ENCODE measurements at regions not wholly inside any gene's neighbourhood (a gene's known extent, or its start where the extent isn't known, plus 50 kb on each side); places are given as distances from the start of the nearest gene placed in this dataset.

DNA sequence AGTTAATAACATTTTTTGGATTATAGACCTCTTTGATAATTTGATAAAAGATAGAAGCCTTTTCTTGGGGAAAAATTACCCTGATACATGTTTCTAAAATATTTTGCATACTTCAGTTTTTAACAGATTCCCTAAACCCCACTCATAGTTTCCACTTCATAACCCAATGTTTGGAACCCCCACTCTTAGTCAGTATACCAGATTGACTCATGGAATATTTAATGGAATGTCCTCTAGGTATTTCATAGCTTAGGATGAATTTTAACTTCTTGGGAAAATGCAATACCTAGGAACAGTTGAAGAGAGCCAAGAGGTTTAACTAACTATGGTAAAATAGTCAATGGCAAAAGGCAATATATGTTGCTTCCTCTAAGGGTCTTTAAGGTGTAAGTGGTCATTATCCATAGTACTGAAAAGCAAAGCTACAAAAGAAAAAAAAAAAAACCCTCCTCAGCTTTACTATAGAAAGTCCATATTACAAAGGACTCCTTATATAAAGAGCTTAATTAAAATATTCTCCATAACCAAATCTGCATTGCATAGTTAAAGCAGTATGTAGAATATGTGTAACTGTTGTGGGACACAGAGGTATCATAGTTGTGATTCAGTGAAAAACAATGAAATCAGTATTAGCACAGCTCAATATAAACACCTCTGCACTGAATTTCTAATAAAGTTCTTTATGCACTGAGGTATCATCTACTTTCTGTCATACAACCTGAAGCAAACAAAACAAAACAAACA lies 159.9 kb downstream of the PCDH7 start:
- Histone ChIP-seq H3K27me3 (no peaks in the 10 kb centered on the region), H3K27ac (no peak overlapping the region), H3K4me2 (no peak overlapping the region), H3K9me3 (ENCODE audit: low read depth) (no peaks in the 10 kb centered on the region), H3K36me3 (replicated peaks; ENCODE audit: insufficient read depth, low read depth) (no peaks in the 10 kb centered on the region), H3K4me3 (no peak overlapping the region), H3K79me2 (peaks cover 3% of the 10 kb centered on the region), H4K20me1 (ENCODE audit: insufficient read depth, poor library complexity, severe bottlenecking) (no peaks in the 10 kb centered on the region), H3K9me2 (replicated peaks; ENCODE audit: insufficient read depth) (no peaks in the 10 kb centered on the region), H3K4me1 (ENCODE audit: insufficient read depth) (no peaks in the 10 kb centered on the region), H2AFZ (no peak overlapping the region)
- no peak for DNase-seq (ENCODE audit: low spot score)
- TF ChIP-seq EZH2 (IDR thresholded peaks at IDR 0.05; ENCODE audit: borderline replicate concordance): no peak
- no peak for TF ChIP-seq EZH2phosphoT487 (IDR thresholded peaks at IDR 0.05; ENCODE audit: low read depth, severe bottlenecking, unreplicated experiment)
- TF ChIP-seq CTCF (IDR thresholded peaks at IDR 0.05; ENCODE audit: poor library complexity): no peak

DNA sequence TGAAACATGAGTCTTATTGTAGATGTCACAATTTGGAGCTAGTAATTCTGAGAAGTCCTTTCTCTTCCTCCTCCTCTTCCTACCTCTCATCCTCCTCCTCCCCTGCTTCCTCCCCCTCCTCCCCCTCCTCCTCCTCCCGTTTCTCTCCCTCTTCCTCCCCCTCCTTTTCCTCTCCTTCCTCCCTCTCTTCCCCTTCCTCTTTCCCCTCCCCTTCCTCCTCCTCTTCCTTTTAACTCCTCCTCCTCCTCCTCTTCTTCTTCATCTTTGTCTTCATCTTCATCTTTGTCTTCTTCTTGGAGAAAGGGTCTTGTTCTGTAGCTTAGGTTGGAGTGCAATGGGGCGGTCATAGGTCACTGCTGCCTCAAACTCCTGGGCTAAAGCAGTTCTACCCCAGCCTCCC lies 161.8 kb downstream of the PCDH7 start:
- Histone ChIP-seq H2AFZ (no peak overlapping the region), H3K27me3 (no peaks in the 10 kb centered on the region), H3K27ac (no peak overlapping the region), H4K20me1 (ENCODE audit: insufficient read depth, poor library complexity, severe bottlenecking) (no peaks in the 10 kb centered on the region), H3K4me3 (no peak overlapping the region), H3K9me3 (ENCODE audit: low read depth) (no peaks in the 10 kb centered on the region), H3K4me2 (no peak overlapping the region), H3K79me2 (peaks cover 2% of the 10 kb centered on the region), H3K9me2 (replicated peaks; ENCODE audit: insufficient read depth) (no peaks in the 10 kb centered on the region), H3K36me3 (replicated peaks; ENCODE audit: insufficient read depth, low read depth) (no peaks in the 10 kb centered on the region), H3K4me1 (ENCODE audit: insufficient read depth) (no peaks in the 10 kb centered on the region)
- no peak for TF ChIP-seq EZH2phosphoT487 (IDR thresholded peaks at IDR 0.05; ENCODE audit: low read depth, severe bottlenecking, unreplicated experiment)
- TF ChIP-seq CTCF (IDR thresholded peaks at IDR 0.05; ENCODE audit: poor library complexity): no peak
- no peak for TF ChIP-seq EZH2 (IDR thresholded peaks at IDR 0.05; ENCODE audit: borderline replicate concordance)
- DNase-seq (ENCODE audit: low spot score): no peak
- 96% methylated on average over 1 of the region's 2 CpGs for WGBS (ENCODE audit: low lambda C conversion rate, missing lambda C conversion rate)

- Histone ChIP-seq H3K79me2 (no peaks in the 10 kb centered on the region), H3K4me1 (ENCODE audit: insufficient read depth) (no peaks in the 10 kb centered on the region), H3K27ac (no peak overlapping the region), H3K36me3 (replicated peaks; ENCODE audit: insufficient read depth, low read depth) (no peaks in the 10 kb centered on the region), H3K9me2 (replicated peaks; ENCODE audit: insufficient read depth) (no peaks in the 10 kb centered on the region), H2AFZ (no peak overlapping the region), H4K20me1 (ENCODE audit: insufficient read depth, poor library complexity, severe bottlenecking) (no peaks in the 10 kb centered on the region), H3K27me3 (no peaks in the 10 kb centered on the region), H3K4me3 (no peak overlapping the region), H3K9me3 (ENCODE audit: low read depth) (no peaks in the 10 kb centered on the region), H3K4me2 (no peak overlapping the region)
- WGBS (ENCODE audit: low lambda C conversion rate, missing lambda C conversion rate): 96% methylated on average over 1 of the region's 1 CpG
- DNase-seq (ENCODE audit: low spot score): no peak
- TF ChIP-seq CTCF (IDR thresholded peaks at IDR 0.05; ENCODE audit: poor library complexity) (no peak), EZH2phosphoT487 (IDR thresholded peaks at IDR 0.05; ENCODE audit: low read depth, severe bottlenecking, unreplicated experiment) (no peak), EZH2 (IDR thresholded peaks at IDR 0.05; ENCODE audit: borderline replicate concordance) (no peak)
Measured at GRCh38 chr4:30882443-30882842, 162.3 kb downstream of the PCDH7 start.
